ENCODE measurements at regions not wholly inside any gene's neighbourhood (a gene's known extent, or its start where the extent isn't known, plus 50 kb on each side); places are given as distances from the start of the nearest gene placed in this dataset.

DNA sequence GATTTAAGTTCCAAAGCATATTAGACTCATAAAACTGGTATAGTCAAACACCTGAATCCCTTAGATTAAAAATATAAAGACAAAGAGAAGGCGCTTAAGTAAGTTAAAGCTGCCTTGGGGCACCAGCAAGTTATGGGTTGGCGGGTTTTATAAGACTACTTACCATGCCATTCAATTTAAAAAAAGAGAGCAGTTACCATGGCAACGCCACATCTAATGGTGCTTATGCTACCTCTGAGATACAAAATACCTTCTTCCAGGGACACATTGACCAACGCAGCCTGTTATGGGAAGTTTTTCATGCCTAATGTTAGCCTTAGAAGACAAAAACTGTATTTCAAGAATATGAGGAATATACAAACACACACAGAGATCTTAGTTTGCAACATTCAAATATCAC lies 713.6 kb downstream of the RNF144B start:
- TF ChIP-seq POLR2A (IDR thresholded peaks at IDR 0.05; ENCODE audit: low read length) (no peak), GATA1 (IDR thresholded peaks at IDR 0.05; ENCODE audit: low read depth, low read length) (no peak)
